ENCODE measurements at regions not wholly inside any gene's neighbourhood (a gene's known extent, or its start where the extent isn't known, plus 50 kb on each side); places are given as distances from the start of the nearest gene placed in this dataset.

- no peak for TF ChIP-seq EP300 (IDR thresholded peaks at IDR 0.05)
- TF ChIP-seq POLR2AphosphoS5 (IDR thresholded peaks at IDR 0.05), result no peak
- TF ChIP-seq CTCF (IDR thresholded peaks at IDR 0.05), result no peak
- no peak for TF ChIP-seq POLR2A (IDR thresholded peaks at IDR 0.05)
- Histone ChIP-seq H3K9me3 (no peaks in the 10 kb centered on the region), H3K27me3 (no peaks in the 10 kb centered on the region), H3K4me1 (no peaks in the 10 kb centered on the region), H3K4me3 (no peak overlapping the region), H3K27ac (no peak overlapping the region), H3K36me3 (no peaks in the 10 kb centered on the region)
- 81 to 98% methylated on average over 3 of the region's 3 CpGs for WGBS, 2 donors
- ATAC-seq (ENCODE audit: low FRiP score in 2 of 2) (no peak), DNase-seq (no peak)
These were observed 684.4 kb upstream of the LMCD1 start for GRCh38 chr3:7817239-7817638.

GRCh38 chr3:7820969-7821368, 680.7 kb upstream of the LMCD1 start:
- H3K4me1 ChIP-seq, result no peaks in the 10 kb centered on the region
- WGBS, 2 donors, result 88 to 93% methylated on average over 2 of the region's 2 CpGs
- no peaks in the 10 kb centered on the region for H3K36me3 ChIP-seq
- DNase-seq, result no peak
- TF ChIP-seq POLR2AphosphoS5 (IDR thresholded peaks at IDR 0.05) (no peak), POLR2A (IDR thresholded peaks at IDR 0.05) (no peak), EP300 (IDR thresholded peaks at IDR 0.05) (no peak), CTCF (IDR thresholded peaks at IDR 0.05) (no peak)
- no peaks in the 10 kb centered on the region for H3K27me3 ChIP-seq
- no peak for ATAC-seq (ENCODE audit: low FRiP score in 2 of 2)
- H3K27ac ChIP-seq, result no peak overlapping the region
- H3K9me3 ChIP-seq, result peaks cover 2 to 20% (median 5%) of the 10 kb centered on the region in 4 donors
- H3K4me3 ChIP-seq, result no peak overlapping the region

GRCh38 chr3:7821858-7822257, 679.8 kb upstream of the LMCD1 start:
- TF ChIP-seq POLR2AphosphoS5 (IDR thresholded peaks at IDR 0.05) (no peak), CTCF (IDR thresholded peaks at IDR 0.05) (no peak), EP300 (IDR thresholded peaks at IDR 0.05) (no peak)
- DNase-seq, result no peak
- whole genome bisulfite sequencing, 2 donors, result 91 to 96% methylated on average over 1 of the region's 1 CpG
- no peaks in the 10 kb centered on the region for H3K36me3 ChIP-seq
- no peak overlapping the region for H3K4me3 ChIP-seq
- H3K9me3 ChIP-seq, result peaks cover 2 to 20% (median 5%) of the 10 kb centered on the region in 4 donors
- no peak overlapping the region for H3K27ac ChIP-seq
- ATAC-seq (ENCODE audit: low FRiP score in 2 of 2), result no peak
- H3K4me1 ChIP-seq, result no peaks in the 10 kb centered on the region
- H3K27me3 ChIP-seq, result no peaks in the 10 kb centered on the region

- Histone ChIP-seq H3K4me1 (no peaks in the 10 kb centered on the region), H3K27me3 (no peaks in the 10 kb centered on the region), H3K9me3 (no peaks in the 10 kb centered on the region), H3K27ac (no peak overlapping the region), H3K4me3 (no peak overlapping the region), H3K36me3 (no peaks in the 10 kb centered on the region)
- 33 to 43% methylated on average over 1 of the region's 1 CpG for WGBS, 2 donors
- no peak for TF ChIP-seq POLR2A (IDR thresholded peaks at IDR 0.05)
- no peak for TF ChIP-seq CTCF (IDR thresholded peaks at IDR 0.05)
- TF ChIP-seq EP300 (IDR thresholded peaks at IDR 0.05), result no peak
- no peak for TF ChIP-seq POLR2AphosphoS5 (IDR thresholded peaks at IDR 0.05)
- no peak for ATAC-seq (ENCODE audit: low FRiP score in 2 of 2)
- DNase-seq, result no peak
These were observed 660.2 kb upstream of the LMCD1 start for GRCh38 chr3:7841451-7841850.

- TF ChIP-seq EP300 (IDR thresholded peaks at IDR 0.05), result no peak
- no peak for TF ChIP-seq POLR2A (IDR thresholded peaks at IDR 0.05)
- 62 to 92% methylated on average over 1 of the region's 1 CpG for WGBS, 2 donors
- no peak for DNase-seq
- H3K4me1 ChIP-seq, result no peaks in the 10 kb centered on the region
- H3K36me3 ChIP-seq, result no peaks in the 10 kb centered on the region
- H3K27me3 ChIP-seq, result no peaks in the 10 kb centered on the region
- H3K27ac ChIP-seq, result no peak overlapping the region
- no peak overlapping the region for H3K4me3 ChIP-seq
- ATAC-seq (ENCODE audit: low FRiP score in 2 of 2), result no peak
- no peaks in the 10 kb centered on the region for H3K9me3 ChIP-seq
These were observed 658.2 kb upstream of the LMCD1 start for GRCh38 chr3:7843441-7843840.

Data from upper lobe of left lung (tissue), 6 donors.